ENCODE measurements at regions not wholly inside any gene's neighbourhood (a gene's known extent, or its start where the extent isn't known, plus 50 kb on each side); places are given as distances from the start of the nearest gene placed in this dataset.

DNA sequence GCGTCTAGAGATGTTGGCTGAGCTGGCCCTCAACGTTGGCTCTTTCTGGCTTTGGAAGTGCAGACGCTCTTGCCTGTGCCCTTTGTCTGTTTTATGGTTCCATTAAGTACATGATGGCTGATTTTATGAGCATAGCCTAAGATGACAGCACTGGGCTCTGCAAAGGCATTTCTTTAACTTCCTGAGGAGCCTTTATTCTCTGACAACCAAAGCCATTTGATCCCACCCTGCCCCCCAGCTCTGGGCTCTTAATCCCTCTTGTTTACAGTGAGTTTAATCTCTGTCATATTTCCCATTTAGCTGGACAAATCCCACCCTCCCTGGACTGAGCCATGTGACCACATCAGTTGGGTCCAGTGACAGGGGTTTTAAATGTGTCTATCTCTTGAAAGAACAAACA is 195.9 kb downstream of the ACKR3 start:
- intact Hi-C loops (cut with DNase I): no loop called here
- Histone ChIP-seq H3K9me3 (no peaks in the 10 kb centered on the region), H3K27ac (no peak overlapping the region), H3K4me3 (no peak overlapping the region), H3K36me3 (no peaks in the 10 kb centered on the region), H3K4me1 (no peaks in the 10 kb centered on the region), H3K27me3 (no peaks in the 10 kb centered on the region), H3K9ac (ENCODE audit: low read depth in 2 of 2, low read length in 2 of 2) (no peak overlapping the region)
- TF ChIP-seq, protein P1, sequence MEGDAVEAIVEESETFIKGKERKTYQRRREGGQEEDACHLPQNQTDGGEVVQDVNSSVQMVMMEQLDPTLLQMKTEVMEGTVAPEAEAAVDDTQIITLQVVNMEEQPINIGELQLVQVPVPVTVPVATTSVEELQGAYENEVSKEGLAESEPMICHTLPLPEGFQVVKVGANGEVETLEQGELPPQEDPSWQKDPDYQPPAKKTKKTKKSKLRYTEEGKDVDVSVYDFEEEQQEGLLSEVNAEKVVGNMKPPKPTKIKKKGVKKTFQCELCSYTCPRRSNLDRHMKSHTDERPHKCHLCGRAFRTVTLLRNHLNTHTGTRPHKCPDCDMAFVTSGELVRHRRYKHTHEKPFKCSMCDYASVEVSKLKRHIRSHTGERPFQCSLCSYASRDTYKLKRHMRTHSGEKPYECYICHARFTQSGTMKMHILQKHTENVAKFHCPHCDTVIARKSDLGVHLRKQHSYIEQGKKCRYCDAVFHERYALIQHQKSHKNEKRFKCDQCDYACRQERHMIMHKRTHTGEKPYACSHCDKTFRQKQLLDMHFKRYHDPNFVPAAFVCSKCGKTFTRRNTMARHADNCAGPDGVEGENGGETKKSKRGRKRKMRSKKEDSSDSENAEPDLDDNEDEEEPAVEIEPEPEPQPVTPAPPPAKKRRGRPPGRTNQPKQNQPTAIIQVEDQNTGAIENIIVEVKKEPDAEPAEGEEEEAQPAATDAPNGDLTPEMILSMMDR (IDR thresholded peaks at IDR 0.05): no peak
- DNase-seq: no peak

DNA sequence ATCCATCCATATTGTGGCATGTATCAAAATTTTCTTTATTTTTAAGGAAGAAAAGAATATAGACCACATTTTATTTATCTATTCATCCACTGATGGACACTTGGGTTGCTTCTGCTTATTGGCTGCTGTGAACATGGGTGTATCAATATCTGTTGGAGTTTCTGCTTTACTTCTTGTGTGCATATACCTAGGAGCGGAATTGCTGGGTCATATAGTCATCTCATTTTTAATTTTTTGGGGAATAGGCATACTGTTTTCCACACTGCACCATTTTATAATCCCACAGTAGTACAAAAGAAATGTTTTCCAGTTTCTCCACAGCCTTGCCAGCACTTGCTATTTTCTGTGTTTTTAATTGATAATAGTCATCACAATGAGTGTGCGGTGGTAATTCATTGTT is 197.2 kb downstream of the ACKR3 start:
- Histone ChIP-seq H3K9ac (ENCODE audit: low read depth in 2 of 2, low read length in 2 of 2) (no peak overlapping the region), H3K4me3 (no peak overlapping the region), H3K27me3 (no peaks in the 10 kb centered on the region), H3K27ac (no peak overlapping the region), H3K9me3 (no peaks in the 10 kb centered on the region), H3K36me3 (no peaks in the 10 kb centered on the region), H3K4me1 (no peaks in the 10 kb centered on the region)
- intact Hi-C loops (cut with DNase I): no loop called here
- TF ChIP-seq, protein P1 (IDR thresholded peaks at IDR 0.05): no peak
- DNase-seq: no peak

DNA sequence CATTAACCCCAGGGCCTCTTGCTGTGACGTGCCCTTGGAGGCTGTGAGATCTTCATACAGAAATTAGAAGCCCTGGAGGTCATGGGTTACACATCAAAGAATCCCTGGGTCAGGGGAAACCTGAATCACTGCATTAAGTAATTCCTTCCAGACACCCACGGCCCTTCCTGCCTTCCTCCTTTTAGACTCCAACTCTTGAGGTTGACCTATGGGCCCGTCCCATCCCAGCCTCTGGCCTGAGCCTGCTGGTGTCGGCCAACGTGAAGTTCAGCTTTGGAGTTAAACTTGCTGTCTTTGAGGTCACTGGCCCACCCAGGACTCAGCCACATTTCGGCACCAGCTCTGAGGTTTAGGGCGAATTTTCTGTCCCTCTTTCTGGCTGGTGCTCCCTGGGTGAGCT is 198.3 kb downstream of the ACKR3 start:
- Histone ChIP-seq H3K27ac (no peak overlapping the region), H3K9me3 (no peaks in the 10 kb centered on the region), H3K36me3 (no peaks in the 10 kb centered on the region), H3K4me3 (no peak overlapping the region), H3K27me3 (no peaks in the 10 kb centered on the region), H3K4me1 (no peaks in the 10 kb centered on the region), H3K9ac (ENCODE audit: low read depth in 2 of 2, low read length in 2 of 2) (no peak overlapping the region)
- TF ChIP-seq, protein P1 (IDR thresholded peaks at IDR 0.05): no peak
- intact Hi-C loops (cut with DNase I): no loop called here
- DNase-seq: no peak

DNA sequence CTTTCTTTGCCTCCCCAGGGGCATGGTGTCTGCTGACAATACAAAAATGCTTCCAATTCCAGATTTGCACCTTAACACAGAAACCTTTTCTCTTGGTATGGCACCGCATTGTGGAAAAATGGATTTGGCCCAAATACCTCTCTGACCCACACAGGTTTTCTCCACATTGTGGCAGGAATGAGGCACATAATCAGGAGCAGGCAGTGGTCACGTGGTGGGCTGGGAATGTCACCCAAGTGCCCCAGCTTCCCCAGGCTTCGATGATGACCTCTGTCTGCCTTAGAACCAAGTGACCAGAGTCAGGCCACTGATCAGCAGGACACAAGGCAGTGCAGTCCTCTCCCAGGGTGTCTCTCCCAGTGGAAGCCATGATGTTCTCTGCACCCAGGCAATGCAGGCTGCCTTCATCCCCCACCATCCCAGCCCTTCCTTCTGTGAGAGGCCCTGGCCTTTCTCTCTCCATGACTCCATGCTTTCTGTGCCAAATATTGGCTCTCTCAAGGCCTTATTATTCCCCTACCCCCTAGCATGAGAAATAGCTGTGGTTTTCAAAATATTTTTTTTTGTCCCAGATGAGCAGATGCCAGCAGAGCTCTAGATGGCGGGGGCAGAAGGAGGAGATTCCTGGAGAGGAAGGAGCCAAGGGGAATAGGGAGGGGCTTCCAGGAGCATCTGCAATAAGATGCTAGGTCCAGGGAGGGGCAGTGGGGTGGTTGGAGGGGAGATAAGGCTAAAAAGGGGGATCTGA is 198.9 kb downstream of the ACKR3 start:
- no peak overlapping the region for H3K27ac ChIP-seq
- intact Hi-C loops (cut with DNase I): no loop called here
- no peak for DNase-seq

DNA sequence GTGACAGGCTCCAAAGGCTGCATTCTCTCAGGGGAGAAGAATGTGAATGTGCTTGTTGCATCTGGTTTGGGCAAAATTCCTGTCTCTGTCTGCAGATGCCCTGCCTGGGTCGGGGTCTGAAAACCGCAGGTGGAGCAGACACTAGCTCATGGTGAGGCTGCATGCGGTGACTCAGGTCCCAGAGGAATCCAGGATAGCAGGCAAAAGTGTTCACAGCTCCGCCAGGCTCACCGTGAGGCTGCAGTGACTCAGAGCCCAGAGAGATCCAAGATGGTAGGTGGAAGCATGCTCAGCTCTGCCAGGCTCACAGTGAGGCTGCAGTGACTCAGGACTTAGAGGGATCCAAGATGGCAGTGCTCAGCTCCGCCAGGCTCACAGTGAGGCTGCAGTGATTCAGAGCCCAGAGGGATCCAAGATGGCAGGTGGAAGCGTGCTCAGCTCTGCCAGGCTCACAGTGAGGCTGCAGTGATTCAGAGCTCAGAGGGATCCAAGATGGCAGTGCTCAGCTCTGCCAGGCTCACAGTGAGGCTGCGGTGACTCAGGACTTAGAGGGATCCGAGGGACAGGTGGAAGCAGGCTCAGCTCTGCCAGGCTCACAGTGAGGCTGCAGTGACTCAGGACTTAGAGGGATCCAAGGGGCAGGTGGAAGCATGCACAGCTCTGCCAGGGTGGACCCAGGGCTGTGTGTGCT is 200.5 kb downstream of the ACKR3 start:
- H3K36me3 ChIP-seq: no peaks in the 10 kb centered on the region
- no peaks in the 10 kb centered on the region for H3K9me3 ChIP-seq
- TF ChIP-seq, protein P1 (IDR thresholded peaks at IDR 0.05): no peak
- DNase-seq: no peak
- intact Hi-C loops (cut with DNase I): no loop called here
- H3K4me3 ChIP-seq: no peak overlapping the region
- H3K4me1 ChIP-seq: no peaks in the 10 kb centered on the region
- no peak overlapping the region for H3K27ac ChIP-seq
- H3K27me3 ChIP-seq: no peaks in the 10 kb centered on the region
- no peak overlapping the region for H3K9ac ChIP-seq (ENCODE audit: low read depth in 2 of 2, low read length in 2 of 2)

More for the DNA sequence above, 198.9 kb downstream of the ACKR3 start:
- Histone ChIP-seq H3K9me3 (no peaks in the 10 kb centered on the region), H3K4me3 (no peak overlapping the region), H3K36me3 (no peaks in the 10 kb centered on the region), H3K4me1 (no peaks in the 10 kb centered on the region), H3K27me3 (no peaks in the 10 kb centered on the region), H3K9ac (ENCODE audit: low read depth in 2 of 2, low read length in 2 of 2) (no peak overlapping the region)
- TF ChIP-seq, protein P1 (IDR thresholded peaks at IDR 0.05): no peak
